ENCODE measurements at regions not wholly inside any gene's neighbourhood (a gene's known extent, or its start where the extent isn't known, plus 50 kb on each side); places are given as distances from the start of the nearest gene placed in this dataset.

DNA sequence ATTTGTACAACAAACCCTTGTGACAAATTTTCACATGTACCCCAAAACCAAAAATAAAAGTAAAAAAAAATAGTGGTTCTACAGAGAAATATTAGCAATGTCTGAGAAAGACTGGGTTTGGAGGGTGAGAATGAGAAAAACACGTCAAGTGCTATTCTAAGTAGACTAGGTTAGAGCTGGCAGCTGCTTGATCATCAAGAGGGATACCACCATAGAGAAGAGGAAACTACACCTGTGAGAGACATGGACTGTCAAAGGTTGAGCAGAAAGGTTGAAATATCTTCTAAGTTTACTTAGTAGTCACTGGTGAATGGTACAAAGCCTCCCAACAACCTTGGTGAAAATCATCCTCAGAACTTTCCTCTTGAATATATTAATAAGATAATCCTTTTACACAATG is 126.9 kb upstream of the ITGA4 start:
- in situ Hi-C loops (cut with MboI; ENCODE audit: low sequenced_read_pairs): no loop called here

DNA sequence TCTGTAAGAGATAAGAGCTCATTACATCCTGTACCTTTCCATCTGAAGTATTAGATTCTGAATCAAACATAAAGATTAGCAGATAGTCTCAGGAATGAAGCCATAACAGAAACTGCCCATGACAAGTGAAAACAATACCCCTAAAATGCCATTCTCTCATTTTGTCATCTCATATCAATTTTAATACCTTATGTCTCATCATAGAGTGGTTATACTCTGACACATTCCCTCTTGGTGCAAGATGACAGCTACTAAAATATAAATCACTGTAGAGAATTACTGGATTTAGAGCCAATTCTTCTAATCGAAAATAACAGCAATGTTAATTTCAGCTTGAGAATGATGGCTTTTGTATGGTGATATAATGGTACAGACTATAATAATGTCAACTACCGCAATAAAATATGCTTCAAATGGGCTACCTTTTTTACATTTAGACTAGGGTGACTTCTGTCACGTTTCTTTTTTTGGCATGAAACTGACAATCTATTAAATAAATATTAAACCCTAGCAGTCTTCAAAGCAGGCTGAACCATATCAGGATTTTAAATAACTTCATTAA is 125.1 kb upstream of the ITGA4 start:
- in situ Hi-C loops (cut with MboI; ENCODE audit: low sequenced_read_pairs): no loop called here

DNA sequence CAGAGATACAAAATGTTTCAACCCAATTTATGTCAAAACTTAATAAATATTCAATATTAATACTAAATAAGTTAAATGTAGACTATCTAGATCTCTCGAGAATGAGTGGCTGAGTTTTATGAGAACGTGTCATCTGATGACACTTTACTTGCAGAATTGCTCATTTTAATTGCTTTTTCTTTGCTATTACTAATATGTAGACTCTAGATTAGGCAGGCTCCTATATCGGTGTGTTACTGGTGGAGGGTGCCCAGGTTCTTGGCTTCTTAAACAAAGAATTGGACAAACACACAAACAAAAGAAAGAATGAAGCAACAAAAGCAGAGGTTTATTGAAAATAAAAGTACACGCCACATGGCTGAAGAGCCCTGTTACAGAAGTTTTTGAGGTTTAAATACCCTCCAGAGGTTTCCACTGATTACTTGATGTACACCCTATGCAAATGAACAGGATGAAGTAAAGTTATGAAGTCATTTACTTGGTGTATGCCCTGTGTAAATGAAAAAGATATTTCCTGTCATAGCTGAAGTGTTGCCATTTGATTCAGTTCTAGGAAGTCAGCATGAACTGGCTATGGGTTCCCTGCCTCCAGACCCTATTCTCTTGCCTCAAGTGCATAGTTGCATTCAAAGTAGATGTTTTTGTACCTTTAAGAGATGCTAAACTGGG is 122.9 kb upstream of the ITGA4 start:
- in situ Hi-C loops (cut with MboI; ENCODE audit: low sequenced_read_pairs): no loop called here

DNA sequence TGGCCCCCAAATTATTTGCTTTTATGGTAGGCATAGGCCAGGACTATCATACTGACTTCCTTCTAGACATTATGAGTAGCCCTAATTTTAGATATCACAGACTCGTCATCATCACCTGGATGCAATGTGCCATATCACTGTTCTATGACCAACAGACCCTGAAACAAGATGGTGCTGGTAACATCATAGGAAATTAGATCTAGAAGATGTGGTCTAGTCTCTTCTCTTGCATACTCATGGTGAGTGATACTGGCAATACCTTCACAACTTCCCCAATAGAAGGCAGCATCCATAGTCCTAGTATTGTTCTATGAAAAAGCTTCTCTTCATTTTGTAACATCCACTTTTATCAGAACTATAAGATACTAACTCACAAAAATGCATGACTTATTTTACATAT is 116.3 kb upstream of the ITGA4 start:
- in situ Hi-C loops (cut with MboI; ENCODE audit: low sequenced_read_pairs): no loop called here

DNA sequence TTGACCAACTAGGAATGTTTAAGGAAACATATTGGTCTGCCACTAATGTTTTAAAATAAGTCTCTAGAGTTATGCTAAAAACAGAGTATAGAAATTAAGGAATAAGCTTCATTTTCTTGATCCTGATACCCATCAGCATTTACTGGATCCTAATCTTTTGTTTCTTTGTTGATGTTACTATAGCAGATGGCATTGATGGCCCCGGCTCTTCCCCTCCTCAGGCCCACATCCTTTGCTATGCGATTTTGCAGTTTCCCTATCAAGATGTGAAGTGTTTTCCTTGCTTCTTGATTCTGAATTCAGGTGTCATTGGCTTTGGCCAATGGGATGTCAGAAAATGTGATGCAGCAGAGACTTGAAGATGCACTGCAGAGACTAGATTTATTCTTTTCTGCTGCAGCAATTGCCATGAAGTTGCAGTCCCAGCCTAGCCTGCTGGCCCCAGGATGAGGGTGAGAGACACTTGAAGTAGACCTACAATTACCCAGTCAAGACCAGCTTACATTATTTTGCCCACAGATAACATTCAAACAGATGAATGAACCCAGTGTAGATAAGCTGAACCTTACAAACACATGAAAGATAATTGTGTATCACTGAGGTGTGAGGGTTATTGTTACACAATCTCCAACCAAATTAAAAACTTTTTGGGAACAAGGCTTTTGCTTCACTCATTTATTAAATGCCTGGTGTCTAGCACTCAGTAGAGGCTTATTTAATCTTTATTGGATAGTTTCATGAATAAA is 115.2 kb upstream of the ITGA4 start:
- in situ Hi-C loops (cut with MboI; ENCODE audit: low sequenced_read_pairs): no loop called here

DNA sequence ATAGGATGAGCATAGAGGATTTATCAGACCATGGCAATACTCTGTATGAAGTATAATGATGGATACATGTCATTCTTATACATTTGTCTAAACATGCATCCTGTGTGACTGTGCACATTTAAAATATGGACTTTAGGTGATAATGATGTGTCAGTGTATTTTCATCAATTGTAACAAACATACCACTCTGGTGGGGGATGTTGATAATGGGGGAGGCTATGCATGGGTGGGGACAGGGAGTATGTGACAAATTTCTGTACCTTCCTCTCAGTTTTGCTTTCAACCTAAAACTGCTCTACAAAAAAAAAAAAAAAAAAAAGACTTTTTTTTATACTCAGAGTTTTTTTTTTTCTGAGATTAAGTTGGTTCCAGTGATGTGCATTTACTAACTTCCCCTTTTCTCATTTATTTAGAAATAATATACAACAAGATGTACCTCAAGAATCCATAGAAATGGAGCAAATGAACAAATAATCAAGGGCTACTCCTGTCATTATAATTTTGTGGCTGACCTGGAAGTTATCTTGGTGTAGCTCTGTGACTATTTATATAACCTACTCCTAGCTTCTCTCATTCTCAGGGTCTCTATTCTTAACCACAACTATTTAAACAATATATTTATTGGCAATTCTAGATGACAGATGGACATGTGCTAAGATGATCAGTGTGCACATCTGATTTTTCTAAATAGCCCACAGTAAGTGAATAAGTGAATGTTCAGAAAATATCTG is 108.9 kb upstream of the ITGA4 start:
- in situ Hi-C loops (cut with MboI; ENCODE audit: low sequenced_read_pairs): no loop called here

DNA sequence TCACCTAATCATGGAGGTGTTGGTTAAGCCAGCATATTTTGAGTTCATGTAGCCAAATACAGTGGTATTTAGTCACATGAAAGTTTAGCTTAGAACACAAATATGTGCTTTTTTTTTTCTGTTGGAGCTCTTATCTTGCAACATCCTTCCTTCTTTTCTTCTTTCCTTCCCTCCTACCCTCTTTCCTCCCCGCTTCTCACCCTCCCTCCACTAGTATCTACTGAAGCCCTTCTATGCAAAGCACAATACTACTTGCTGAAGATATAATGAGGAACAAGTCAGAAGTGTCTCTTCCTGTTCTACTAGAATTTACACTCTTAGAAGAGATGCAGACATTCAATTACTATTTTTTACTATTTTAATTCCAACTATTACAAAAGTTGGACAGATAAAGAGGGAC is 105.0 kb upstream of the ITGA4 start:
- in situ Hi-C loops (cut with MboI; ENCODE audit: low sequenced_read_pairs): no loop called here

DNA sequence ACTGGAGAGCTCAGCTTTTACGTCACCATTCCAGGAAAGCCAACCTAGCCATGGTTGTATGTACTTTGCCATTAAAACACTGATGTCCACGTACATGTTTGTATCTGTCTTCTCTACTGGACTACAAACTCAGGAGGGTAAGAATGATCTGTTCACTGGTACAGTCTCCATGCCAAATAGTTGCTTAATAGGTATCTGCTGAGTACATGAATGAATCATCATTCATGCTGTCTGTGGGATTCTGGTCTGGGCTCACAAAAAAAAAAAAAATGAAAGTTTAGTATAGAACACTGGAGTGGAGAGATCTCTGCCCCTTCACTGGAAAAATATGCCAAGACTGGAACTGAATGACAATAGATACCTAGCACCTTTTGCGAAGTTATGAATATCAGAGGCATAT is 102.6 kb upstream of the ITGA4 start:
- in situ Hi-C loops (cut with MboI; ENCODE audit: low sequenced_read_pairs): no loop called here

DNA sequence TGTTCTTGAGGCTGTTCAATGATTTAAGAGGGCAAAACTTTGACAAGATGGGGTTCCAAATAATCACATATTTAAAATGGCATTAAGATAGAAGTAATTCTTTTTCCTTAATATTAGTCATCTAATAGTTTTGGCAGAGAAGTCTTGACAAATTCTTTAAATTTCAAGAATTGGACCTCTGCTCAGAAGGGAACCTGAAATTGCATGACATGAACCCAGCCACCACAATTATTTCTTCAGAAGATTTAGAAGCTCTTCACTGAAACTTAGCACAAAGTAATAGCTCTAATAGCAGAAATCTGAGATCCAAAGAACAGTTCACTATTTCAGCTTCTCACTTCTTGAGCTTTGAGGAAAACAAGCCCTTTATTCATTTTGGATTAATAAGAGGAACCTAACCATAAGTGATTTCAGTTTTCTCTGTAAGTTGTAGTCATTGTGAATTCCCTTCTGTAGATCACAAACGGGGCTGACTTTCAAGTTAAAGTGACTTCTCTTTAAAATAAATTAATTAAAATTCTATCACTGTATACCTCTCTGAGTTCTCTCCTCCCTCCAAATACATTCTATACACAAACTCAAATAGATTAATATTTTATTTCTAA is 100.6 kb upstream of the ITGA4 start:
- in situ Hi-C loops (cut with MboI; ENCODE audit: low sequenced_read_pairs): no loop called here

DNA sequence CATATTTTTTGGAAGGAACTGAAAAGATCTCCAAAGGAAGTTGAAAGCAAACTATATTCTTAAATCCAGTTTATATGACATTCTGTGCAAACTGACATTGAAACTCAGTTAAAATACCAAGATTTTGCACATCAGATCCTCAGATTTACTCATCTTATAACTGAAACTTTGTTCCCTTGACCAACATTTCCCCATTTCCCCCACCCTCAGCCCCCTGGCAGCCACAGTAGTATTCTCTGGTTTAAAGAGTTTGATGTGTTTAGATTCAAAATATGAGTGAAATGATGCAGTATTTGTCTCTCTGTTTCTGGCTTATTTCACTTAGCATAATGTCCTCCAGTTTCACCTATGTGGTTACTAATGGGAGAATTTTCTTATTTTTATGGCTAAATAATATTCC is 99.2 kb upstream of the ITGA4 start:
- in situ Hi-C loops (cut with MboI; ENCODE audit: low sequenced_read_pairs): no loop called here

DNA sequence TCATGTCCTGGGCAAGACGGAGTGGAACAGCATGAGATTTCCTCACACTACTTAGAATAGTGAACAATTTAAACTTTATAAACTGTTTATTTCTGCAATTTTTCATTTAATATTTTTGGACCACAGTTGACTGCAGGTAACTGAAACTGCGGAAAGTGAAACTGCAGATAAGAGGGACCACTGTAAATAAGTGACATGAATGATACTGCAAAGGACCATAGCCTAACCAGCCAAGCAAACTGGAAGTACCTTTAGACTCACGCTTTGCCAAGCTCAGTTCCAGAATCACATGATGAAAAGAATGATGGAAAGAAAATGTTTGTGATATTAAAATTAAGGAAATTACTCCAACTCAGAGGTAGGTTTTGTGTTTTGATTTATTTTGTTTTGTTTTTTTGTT is 94.6 kb upstream of the ITGA4 start:
- in situ Hi-C loops (cut with MboI; ENCODE audit: low sequenced_read_pairs): no loop called here

DNA sequence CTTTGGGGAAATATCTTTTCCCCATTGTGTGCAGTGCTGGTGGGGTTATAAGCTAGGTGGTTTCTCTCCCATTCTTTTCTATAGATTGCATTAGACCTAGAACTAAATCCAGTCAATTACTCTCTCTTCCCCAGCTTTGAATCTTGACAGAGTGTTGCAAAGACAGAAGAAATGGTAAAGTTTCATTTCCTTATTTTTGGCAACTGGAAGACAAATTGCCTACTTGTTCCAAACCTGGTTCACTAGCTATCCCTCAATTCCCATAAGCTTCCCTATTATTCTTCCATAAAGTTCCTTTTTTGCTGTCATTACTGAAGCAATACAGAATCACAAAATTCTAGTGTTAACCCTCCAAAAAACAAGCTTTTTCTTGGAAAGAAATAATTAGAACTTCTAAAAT is 94.0 kb upstream of the ITGA4 start:
- in situ Hi-C loops (cut with MboI; ENCODE audit: low sequenced_read_pairs): no loop called here

DNA sequence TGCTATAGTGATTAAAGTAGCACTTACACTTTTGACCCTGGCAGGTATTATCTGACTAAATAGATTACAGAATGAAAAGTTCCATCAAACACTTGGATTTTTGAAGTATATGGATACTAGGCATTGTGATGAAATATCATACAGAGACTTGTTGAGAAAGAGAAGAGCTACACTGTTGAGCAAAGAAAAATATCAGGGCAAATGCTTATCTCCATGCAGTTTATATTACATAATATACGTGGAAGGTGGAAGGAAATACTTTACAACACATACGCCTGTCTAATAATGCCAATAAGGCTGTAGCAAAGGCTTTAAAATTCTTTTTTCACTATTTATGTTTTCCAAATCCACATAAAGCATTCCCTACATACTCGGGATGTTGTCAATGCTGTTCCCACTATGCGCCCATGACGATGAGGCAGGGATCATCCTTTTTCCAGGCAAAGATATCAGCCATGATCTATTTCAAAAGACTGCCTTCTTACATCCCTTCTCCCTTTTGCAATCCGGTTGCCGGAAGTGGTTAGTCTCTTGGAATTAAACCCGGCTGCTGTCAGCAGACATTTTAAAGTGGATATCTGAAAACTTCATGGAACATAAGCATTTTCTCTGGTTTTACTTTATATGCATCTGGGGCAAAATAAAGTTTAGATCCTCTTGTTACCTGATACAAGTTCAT is 92.6 kb upstream of the ITGA4 start:
- in situ Hi-C loops (cut with MboI; ENCODE audit: low sequenced_read_pairs): no loop called here

DNA sequence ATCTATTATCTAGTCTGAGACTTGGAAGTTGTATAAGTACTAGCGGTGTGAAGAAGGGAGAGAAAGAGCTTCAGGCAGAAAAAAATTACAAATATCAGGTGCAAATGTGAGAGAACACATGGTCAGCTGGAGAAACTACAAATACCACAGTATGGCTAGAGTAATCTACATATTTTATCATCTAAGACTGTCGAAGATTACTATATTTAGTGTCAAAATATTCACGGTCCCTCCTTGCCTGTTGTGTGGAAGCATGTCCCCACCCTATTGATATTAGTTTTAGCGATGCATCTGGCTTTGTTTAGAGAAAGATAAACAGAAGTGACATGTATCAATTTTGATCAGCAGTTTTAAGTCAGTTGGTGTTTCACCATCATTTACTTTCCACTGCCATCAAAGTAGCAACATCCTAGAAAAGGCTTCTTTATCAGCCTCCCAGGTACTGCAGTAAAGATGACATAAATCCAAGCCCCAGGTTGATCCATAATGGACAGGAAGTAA is 90.5 kb upstream of the ITGA4 start:
- in situ Hi-C loops (cut with MboI; ENCODE audit: low sequenced_read_pairs): no loop called here

DNA sequence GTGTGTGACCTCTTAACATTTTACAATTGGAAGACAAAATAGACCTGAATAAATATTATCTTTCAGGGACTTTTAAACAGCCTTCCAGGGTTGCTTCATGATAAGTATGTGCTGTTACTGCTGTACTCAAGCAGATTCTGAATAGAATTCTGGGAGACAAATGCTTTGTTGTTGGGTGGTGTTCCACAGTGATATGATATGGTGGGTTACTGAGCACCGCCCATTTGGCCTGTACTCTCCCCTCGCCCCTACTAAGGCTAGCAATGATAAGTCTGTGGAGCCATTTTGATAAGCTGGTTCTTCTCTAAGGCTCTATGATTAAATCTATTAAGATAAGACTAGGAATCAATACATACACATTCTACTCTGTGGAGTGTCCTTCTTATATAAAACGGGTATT is 89.8 kb upstream of the ITGA4 start:
- in situ Hi-C loops (cut with MboI; ENCODE audit: low sequenced_read_pairs): no loop called here

DNA sequence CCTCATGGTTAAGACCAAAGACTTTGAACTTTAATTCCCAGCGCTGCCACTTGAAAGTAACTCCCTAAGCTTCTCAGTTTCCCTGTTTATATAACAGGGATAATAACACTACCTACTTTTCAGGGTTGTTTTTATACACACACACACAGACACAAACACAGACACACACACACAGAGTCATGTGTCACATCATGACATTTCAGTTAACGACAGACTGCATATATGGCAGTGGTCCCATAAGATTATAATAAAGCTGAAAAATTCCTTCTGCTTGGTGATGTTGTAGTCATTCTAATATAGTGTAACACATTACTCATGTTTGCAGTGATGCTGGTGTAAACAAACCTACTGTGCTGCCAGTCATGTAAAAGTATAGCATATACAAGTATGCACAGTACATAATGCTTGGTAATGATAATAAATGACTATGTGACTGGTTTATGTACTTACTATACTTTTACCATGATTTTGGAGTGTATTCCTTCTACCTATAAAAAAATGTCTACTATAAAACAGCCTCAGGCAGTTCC is 89.2 kb upstream of the ITGA4 start:
- in situ Hi-C loops (cut with MboI; ENCODE audit: low sequenced_read_pairs): no loop called here

DNA sequence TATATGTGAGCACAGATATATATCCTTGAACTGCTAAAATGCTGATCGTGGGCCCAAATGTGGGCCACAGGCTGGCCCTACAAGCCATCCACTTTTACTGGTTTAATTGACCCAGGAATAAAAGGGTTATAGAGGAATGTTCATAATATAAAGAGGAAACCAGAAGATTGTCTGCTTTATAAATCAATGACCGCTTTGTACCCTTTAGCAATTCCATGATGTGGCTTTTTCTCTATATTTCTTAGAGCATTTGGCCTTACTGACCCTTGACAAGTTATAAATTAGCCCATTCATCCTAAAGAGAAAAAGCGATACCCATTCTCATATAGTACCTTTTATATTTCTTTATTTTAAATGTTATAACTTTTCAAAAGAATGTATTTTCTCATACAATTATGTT is 87.1 kb upstream of the ITGA4 start:
- in situ Hi-C loops (cut with MboI; ENCODE audit: low sequenced_read_pairs): no loop called here

DNA sequence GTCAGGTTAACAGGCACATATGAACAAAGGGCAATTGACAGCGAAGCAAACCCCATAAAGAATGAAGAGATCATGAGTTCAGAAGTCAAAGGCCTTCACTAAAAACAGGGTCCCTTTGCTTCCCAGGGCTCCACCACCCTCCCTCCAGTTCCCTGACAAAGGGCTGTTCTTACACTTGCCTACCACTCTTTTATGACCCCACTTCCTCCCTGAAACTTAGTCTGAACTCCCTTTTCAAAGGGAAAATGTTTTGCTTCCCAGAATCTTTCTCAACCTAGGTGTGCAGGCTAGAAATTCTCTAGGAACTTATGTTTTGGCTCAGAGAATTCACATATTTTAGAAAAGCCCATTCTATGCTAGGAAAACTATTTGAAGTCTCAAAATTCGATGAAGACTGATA is 86.0 kb upstream of the ITGA4 start:
- in situ Hi-C loops (cut with MboI; ENCODE audit: low sequenced_read_pairs): no loop called here

DNA sequence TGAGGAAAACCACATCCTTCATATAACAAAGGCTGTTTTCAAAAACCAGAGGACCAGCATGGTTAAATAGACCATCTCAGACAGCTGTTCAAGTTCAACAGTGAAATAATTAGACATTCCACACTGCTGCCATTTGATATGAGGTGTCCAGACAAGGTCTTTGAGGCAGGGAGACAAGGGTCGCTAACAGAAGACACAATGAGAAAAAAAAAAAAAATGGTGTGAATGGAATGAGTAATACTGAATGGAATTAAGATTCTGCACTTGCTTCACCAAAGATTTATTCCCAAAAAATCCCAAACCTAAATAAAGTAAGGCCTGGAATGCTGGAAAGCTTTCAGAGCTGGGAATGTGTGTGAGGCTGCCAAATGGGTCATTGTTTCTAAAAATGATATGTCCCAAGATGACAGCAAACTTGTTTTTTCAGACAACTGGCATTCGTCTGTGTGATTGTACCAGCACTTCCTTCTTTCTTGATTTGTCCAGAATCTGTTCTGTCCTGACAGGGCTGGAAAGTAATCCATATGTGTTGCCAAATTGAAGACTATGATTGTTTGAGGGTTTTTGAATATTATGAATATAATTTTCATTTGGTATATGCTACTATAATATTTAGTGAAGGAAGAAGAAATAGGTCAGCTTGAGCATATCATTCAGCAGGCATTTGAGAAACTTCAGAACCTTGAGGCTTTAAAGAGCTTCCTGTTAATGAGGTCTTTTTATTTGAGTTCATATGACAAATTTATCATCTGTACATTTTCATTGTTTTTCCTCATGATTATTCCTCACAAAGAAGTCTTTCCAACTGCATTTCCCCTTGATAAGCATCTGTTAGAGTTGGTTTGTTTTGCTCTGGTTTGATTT is 85.2 kb upstream of the ITGA4 start:
- in situ Hi-C loops (cut with MboI; ENCODE audit: low sequenced_read_pairs): no loop called here

DNA sequence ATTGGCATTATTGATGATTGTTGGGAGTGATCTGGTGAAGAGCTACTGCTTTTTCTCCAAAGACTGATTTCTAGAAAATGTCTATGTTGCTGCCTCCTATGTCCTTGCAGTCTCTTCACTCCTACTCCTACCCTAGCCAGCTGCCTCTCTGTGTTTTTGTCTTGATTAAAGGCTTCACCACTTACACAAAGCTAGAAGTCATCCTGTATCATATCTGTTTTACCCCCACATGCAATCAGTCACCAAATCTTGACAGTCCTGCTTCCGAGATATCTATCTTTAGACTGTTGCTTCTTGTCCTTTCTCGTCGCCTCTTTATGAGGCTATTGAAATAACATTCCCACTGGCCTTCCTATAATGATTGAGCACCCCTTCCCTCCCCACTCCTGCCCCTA is 84.5 kb upstream of the ITGA4 start:
- in situ Hi-C loops (cut with MboI; ENCODE audit: low sequenced_read_pairs): no loop called here
